ENCODE measurements at regions not wholly inside any gene's neighbourhood (a gene's known extent, or its start where the extent isn't known, plus 50 kb on each side); places are given as distances from the start of the nearest gene placed in this dataset.

DNA sequence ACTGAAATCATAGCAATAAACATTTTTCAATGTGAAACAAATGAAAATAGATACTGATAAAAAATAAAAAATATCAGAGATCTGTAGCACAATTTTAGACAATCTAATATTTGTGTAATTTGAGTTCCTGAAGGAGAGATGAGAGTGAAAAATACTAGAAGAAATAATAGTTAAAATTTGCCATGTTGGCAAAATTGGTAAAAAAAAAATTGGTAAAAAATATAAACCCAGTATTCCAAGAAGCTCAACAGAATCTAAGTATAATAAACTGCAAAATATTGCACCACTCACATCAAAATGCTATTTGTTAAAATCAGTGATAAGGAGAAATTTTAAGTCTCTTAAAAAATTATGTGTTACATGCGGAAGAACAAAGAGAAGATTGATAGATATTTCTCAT, 1680.7 kb downstream of the PCDH7 start:
- TF ChIP-seq POLR2A (IDR thresholded peaks at IDR 0.05; ENCODE audit: borderline replicate concordance, extremely low read depth, insufficient read depth, insufficient read length) = no peak
- no peak for TF ChIP-seq FOSL1 (IDR thresholded peaks at IDR 0.05; ENCODE audit: low read depth)
- no peak for TF ChIP-seq EZH2 (IDR thresholded peaks at IDR 0.05)
- TF ChIP-seq, protein P1, sequence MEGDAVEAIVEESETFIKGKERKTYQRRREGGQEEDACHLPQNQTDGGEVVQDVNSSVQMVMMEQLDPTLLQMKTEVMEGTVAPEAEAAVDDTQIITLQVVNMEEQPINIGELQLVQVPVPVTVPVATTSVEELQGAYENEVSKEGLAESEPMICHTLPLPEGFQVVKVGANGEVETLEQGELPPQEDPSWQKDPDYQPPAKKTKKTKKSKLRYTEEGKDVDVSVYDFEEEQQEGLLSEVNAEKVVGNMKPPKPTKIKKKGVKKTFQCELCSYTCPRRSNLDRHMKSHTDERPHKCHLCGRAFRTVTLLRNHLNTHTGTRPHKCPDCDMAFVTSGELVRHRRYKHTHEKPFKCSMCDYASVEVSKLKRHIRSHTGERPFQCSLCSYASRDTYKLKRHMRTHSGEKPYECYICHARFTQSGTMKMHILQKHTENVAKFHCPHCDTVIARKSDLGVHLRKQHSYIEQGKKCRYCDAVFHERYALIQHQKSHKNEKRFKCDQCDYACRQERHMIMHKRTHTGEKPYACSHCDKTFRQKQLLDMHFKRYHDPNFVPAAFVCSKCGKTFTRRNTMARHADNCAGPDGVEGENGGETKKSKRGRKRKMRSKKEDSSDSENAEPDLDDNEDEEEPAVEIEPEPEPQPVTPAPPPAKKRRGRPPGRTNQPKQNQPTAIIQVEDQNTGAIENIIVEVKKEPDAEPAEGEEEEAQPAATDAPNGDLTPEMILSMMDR (IDR thresholded peaks at IDR 0.05 in 2 of 3, conservative IDR thresholded peaks at IDR 0.05 in 1 of 3; ENCODE audit: borderline replicate concordance in 1 of 3, insufficient read depth in 1 of 3, low read depth in 2 of 3, low read length in 2 of 3) = no peak
- no peak for TF ChIP-seq SP1 (IDR thresholded peaks at IDR 0.05; ENCODE audit: low read depth)
- TF ChIP-seq, protein P2, sequence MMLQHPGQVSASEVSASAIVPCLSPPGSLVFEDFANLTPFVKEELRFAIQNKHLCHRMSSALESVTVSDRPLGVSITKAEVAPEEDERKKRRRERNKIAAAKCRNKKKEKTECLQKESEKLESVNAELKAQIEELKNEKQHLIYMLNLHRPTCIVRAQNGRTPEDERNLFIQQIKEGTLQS (IDR thresholded peaks at IDR 0.05) = no peak
- TF ChIP-seq POLR2AphosphoS5 (IDR thresholded peaks at IDR 0.05; ENCODE audit: low read depth, low read length) = no peak
- TF ChIP-seq, protein P3, sequence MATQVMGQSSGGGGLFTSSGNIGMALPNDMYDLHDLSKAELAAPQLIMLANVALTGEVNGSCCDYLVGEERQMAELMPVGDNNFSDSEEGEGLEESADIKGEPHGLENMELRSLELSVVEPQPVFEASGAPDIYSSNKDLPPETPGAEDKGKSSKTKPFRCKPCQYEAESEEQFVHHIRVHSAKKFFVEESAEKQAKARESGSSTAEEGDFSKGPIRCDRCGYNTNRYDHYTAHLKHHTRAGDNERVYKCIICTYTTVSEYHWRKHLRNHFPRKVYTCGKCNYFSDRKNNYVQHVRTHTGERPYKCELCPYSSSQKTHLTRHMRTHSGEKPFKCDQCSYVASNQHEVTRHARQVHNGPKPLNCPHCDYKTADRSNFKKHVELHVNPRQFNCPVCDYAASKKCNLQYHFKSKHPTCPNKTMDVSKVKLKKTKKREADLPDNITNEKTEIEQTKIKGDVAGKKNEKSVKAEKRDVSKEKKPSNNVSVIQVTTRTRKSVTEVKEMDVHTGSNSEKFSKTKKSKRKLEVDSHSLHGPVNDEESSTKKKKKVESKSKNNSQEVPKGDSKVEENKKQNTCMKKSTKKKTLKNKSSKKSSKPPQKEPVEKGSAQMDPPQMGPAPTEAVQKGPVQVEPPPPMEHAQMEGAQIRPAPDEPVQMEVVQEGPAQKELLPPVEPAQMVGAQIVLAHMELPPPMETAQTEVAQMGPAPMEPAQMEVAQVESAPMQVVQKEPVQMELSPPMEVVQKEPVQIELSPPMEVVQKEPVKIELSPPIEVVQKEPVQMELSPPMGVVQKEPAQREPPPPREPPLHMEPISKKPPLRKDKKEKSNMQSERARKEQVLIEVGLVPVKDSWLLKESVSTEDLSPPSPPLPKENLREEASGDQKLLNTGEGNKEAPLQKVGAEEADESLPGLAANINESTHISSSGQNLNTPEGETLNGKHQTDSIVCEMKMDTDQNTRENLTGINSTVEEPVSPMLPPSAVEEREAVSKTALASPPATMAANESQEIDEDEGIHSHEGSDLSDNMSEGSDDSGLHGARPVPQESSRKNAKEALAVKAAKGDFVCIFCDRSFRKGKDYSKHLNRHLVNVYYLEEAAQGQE (IDR thresholded peaks at IDR 0.05; ENCODE audit: low read depth) = no peak
- no peak for TF ChIP-seq ZNF274 (IDR thresholded peaks at IDR 0.05; ENCODE audit: low read depth, low read length)
- no peak for TF ChIP-seq JUND (IDR thresholded peaks at IDR 0.05)

Measured in HCT116 (cell line).